Lung (tissue), 11 donors: ENCODE measurements at regions not wholly inside any gene's neighbourhood (a gene's known extent, or its start where the extent isn't known, plus 50 kb on each side); places are given as distances from the start of the nearest gene placed in this dataset.
"Not testable (repeated sequence)": the region's sequence is repeated elsewhere in the genome, so short reads cannot be mapped to it uniquely, and the experiment has no call there.

ENCODE experiments used
- ATAC-seq: fragments of 200-7000 bp; cut with Tn5 transposase; one replicate; pipeline ENCODE4 v1.9.1; 2020; ENCODE audit warnings: moderate number of reproducible peaks; ENCODE audit not compliant: insufficient read depth, low FRiP score
- DNase-seq, 3 donors: peaks; one replicate each; pipeline ENCODE4 v3.0.0-alpha.2; 2013 to 2017
- H3K27ac ChIP-seq, 2 donors: one replicate each; pipeline ENCODE4 v1.5.1; 2013; ENCODE audit warnings: mild to moderate bottlenecking in 2 of 2, moderate library complexity in 2 of 2, control low read depth in 1 of 2, inconsistent platforms in 1 of 2, low read depth in 1 of 2, low read length in 1 of 2
- H3K27me3 ChIP-seq, 3 donors: one replicate each; pipeline ENCODE4 v1.5.1; 2013; ENCODE audit warnings: low read length in 2 of 3; ENCODE audit not compliant: control insufficient read depth in 3 of 3, insufficient read depth in 3 of 3
- H3K36me3 ChIP-seq, 4 donors: one replicate each; pipeline ENCODE4 v1.5.1; 2013; ENCODE audit warnings: low read length in 4 of 4, mild to moderate bottlenecking in 1 of 4, moderate library complexity in 1 of 4; ENCODE audit not compliant: control insufficient read depth in 4 of 4, insufficient read depth in 4 of 4
- H3K4me1 ChIP-seq, 5 donors: one replicate each; pipeline ENCODE4 v1.5.1; 2013; ENCODE audit warnings: low read length in 5 of 5, mild to moderate bottlenecking in 2 of 5, moderate library complexity in 1 of 5; ENCODE audit not compliant: control insufficient read depth in 5 of 5, insufficient read depth in 5 of 5
- H3K4me3 ChIP-seq: one replicate; pipeline ENCODE4 v1.5.1; 2013; ENCODE audit warnings: mild to moderate bottlenecking, control low read depth, moderate library complexity
- H3K9ac ChIP-seq, 2 donors: one replicate each; pipeline ENCODE4 v1.5.1; 2013; ENCODE audit warnings: low read length in 2 of 2, control low read depth in 1 of 2; ENCODE audit not compliant: insufficient read depth in 1 of 2
- H3K9me3 ChIP-seq, 4 donors: one replicate each; pipeline ENCODE4 v1.5.1; 2013; ENCODE audit warnings: low read length in 3 of 4, mild to moderate bottlenecking in 1 of 4, moderate library complexity in 1 of 4; ENCODE audit not compliant: control insufficient read depth in 4 of 4, insufficient read depth in 3 of 4
- WGBS, 2 donors: extraction: QIAGEN DNeasy Blood & Tissue Kit; methylation state at CpG; one replicate each; pipeline ENCODE4 v1.1.7; 2013; 5-methylcytosine and 5-hydroxymethylcytosine counted together
- TF ChIP-seq, protein P1 (sequence below): IDR thresholded peaks from 2 replicates; pipeline ENCODE4 v1.5.1; 2012; ENCODE audit warnings: mild to moderate bottlenecking; ENCODE audit errors: control extremely low read depth, extremely low read depth
- donor health status: control.
- donor health status: control.
- donor health status: Bipolar disorder and iron deficiency.
- donor health status: healthy.
- donor health status: DM: yes; HTN: yes; CAD: no.

DNA sequence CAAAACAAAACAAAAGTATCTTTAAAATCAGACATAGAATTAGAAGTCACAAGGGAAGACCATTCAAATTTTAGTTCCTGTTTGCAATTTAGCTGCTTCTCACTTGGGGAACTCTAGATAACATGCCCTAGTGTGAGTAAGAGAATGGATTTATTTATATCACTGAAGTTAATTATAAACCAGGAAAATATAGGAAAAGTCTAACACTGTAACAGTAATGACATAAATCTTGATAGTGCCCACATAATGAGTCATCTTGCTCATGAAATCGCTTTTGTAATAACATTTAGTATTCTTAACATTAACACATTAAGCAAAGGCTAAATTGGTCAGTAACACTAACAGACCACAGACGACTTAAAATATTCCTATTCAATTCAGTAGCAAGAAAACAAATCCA is 710.7 kb downstream of the STPG2 start:
- Histone ChIP-seq H3K9me3 (no peaks in the 10 kb centered on the region), H3K27ac (no peak overlapping the region), H3K9ac (no peak overlapping the region), H3K36me3 (no peaks in the 10 kb centered on the region), H3K4me1 (no peaks in the 10 kb centered on the region), H3K27me3 (no peaks in the 10 kb centered on the region), H3K4me3 (no peak overlapping the region)
- DNase-seq, result no peak
- no peak for ATAC-seq
- TF ChIP-seq, protein P1, sequence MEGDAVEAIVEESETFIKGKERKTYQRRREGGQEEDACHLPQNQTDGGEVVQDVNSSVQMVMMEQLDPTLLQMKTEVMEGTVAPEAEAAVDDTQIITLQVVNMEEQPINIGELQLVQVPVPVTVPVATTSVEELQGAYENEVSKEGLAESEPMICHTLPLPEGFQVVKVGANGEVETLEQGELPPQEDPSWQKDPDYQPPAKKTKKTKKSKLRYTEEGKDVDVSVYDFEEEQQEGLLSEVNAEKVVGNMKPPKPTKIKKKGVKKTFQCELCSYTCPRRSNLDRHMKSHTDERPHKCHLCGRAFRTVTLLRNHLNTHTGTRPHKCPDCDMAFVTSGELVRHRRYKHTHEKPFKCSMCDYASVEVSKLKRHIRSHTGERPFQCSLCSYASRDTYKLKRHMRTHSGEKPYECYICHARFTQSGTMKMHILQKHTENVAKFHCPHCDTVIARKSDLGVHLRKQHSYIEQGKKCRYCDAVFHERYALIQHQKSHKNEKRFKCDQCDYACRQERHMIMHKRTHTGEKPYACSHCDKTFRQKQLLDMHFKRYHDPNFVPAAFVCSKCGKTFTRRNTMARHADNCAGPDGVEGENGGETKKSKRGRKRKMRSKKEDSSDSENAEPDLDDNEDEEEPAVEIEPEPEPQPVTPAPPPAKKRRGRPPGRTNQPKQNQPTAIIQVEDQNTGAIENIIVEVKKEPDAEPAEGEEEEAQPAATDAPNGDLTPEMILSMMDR, result no peak
- 77 to 87% methylated on average over 2 of the region's 2 CpGs for WGBS, 2 donors

DNA sequence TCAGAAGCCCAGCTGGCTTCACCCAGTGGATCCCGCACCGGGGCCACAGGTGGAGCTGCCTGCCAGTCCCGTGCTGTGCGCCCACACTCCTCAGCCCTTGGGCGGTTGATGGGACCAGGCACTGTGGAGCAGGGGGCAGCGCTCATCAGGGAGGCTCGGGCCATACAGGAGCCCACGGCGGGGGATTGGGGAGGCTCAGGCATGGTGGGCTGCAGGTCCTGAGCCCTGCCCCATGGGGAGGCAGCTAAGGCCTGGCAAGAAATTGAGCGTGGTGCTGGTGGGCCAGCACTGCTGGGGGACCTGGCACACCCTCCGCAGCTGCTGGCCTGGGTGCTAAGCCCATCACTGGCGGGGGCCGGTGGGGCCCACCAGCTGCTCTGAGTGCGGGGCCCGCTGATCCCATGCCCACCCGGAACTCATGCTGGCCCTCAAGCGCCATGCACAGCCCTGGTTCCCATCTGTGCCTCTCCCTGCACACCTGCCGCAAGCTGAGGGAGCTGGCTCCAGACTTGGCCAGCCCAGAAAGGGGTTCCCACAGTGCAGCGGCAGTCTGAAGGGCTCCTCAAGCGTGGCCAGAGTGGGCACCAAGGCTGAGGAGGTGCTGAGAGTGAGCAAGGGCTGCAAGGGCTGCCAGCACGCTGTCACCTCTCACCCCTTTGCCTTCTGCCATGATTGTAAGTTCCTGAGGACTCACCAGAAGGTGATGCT is 705.1 kb downstream of the STPG2 start:
- not testable (repeated sequence) for H3K36me3 ChIP-seq, H3K9me3 ChIP-seq, DNase-seq, H3K9ac ChIP-seq, H3K27ac ChIP-seq, ATAC-seq, H3K4me3 ChIP-seq, H3K27me3 ChIP-seq, H3K4me1 ChIP-seq
- 89 to 94% methylated on average over 19 to 21 of the region's 21 CpGs for WGBS, 2 donors

DNA sequence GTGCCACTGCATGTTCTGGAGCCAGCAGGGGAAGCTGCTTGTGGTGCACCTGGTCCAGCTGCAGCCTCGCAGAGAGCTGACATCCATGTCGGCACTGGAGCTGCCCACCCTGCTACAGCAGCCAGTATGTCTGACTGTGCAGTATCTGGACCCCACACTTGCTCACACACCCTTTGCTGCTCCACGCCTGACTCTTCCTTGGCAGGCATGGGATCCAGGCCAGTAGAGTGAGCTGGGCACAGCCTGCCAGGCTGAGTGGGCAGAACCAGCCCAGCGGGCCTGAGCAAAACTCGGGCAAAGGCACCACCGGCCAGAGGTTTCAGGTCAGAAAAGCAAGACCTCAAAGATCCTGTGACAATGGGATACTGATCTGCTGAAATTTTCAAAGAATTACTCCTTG is 690.1 kb downstream of the STPG2 start:
- Histone ChIP-seq H3K4me3 (no peak overlapping the region), H3K27ac (no peak overlapping the region), H3K9ac (no peak overlapping the region), H3K9me3 (peaks cover 0 to 8% (median 1%) of the 10 kb centered on the region in 4 donors), H3K27me3 (no peaks in the 10 kb centered on the region), H3K36me3 (no peaks in the 10 kb centered on the region), H3K4me1 (no peaks in the 10 kb centered on the region)
- DNase-seq (no peak), ATAC-seq (no peak)
- TF ChIP-seq, protein P1, result no peak
- WGBS, 2 donors, result 92 to 94% methylated on average over 6 of the region's 6 CpGs

DNA sequence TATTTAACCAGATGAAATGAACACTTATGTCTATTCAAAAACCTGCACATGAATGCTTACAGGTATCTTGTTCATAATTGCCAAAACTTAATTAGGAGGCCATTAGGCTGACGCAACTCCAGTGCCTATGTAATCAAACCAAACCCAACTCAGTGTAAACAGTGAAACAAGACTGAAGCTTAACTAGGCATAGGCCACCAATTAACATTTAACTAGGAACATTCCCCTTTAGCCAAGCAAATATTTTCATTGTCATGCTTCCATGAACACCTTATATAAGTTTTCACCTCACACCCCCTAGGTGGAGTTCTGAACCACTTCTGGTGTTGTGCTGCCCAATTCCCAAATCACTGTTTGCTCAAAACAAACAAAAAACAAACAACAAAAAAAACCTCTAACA is 686.0 kb downstream of the STPG2 start:
- ATAC-seq (no peak), DNase-seq (no peak)
- 40 to 65% methylated on average over 1 of the region's 1 CpG for WGBS, 2 donors
- Histone ChIP-seq H3K27ac (no peak overlapping the region), H3K4me3 (no peak overlapping the region), H3K36me3 (no peaks in the 10 kb centered on the region), H3K27me3 (no peaks in the 10 kb centered on the region), H3K9me3 (peaks cover 0 to 6% (median 1%) of the 10 kb centered on the region in 4 donors), H3K4me1 (no peaks in the 10 kb centered on the region), H3K9ac (no peak overlapping the region)
- TF ChIP-seq, protein P1, result no peak
